ENCODE measurements at regions not wholly inside any gene's neighbourhood (a gene's known extent, or its start where the extent isn't known, plus 50 kb on each side); places are given as distances from the start of the nearest gene placed in this dataset.

DNA sequence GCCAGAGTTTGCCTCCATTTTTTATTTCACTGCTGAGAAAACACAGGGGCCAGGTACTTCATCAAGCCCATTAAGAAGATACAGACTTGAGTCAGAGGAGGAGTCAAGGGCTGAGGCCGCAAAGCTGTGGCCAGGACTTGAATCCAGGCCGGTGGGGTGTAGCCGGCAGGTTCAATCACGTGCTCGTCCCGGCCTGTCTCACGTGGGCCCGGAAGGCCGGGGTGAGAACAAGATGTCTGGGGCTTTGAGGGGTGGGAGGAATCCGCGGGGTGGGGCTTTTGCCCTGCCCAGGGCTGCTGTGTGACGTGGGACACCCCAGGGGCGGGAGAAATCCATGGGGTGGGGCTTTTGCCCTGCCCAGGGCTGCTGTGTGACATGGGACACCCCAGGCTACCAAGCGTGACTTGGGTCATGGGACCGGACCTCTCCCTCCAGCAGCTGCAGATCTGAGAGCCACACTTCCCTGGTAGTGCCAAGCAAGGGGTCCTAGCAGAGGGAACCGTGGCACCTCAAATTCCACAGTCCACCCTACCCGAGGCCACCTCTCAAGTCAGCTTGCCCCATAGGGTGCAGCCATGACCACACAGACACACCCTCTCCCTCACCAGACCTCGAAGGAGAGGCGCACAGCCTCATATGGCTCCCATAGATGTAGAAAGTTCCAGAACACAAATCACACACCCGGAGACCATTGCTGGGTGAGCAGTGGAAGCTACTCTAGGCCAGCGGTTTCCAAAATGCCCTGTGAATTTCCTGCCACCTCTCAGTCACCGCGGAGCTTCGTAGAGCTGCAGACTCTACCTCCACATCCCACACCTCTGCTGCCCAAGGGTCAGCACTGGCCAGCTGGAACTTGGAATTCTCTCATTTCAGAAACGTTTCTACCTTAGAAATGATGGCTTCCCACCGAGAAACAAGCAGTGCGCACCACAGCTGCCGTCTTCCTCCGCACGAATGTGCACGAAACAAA is 156.1 kb downstream of the DLL1 start:
- intact Hi-C loops (cut with DNase I): no loop called here
- no peaks in the 10 kb centered on the region for H3K4me1 ChIP-seq
- no peaks in the 10 kb centered on the region for H3K27me3 ChIP-seq
- H3K9me3 ChIP-seq: no peaks in the 10 kb centered on the region
- no peaks in the 10 kb centered on the region for H3K36me3 ChIP-seq
- H3K9ac ChIP-seq (ENCODE audit: low read depth in 2 of 2, low read length in 2 of 2): no peak overlapping the region
- no peak for DNase-seq
- no peak overlapping the region for H3K27ac ChIP-seq
- no peak for TF ChIP-seq CTCF (IDR thresholded peaks at IDR 0.05)
- H3K4me3 ChIP-seq: no peak overlapping the region

DNA sequence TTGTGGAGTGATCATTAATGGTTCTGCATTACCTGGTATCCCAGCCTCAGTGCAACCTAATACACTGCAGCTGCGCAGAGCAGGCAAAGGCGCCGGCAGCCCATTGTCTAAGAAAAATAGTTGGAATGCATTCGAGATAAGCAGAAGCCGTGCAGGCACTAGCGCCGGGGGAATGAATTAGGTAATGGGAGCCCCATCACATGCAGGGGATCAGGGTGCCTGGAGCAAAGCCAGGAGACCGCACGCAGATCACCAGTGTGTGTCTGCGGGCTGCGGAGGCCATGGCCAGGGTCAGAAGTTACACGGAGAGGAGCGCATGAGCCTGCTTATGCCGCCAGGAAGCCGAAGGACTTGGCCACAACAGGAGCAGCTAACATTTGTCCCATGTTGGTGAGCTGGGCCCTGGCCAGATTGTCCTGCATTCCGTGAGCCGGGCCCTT is 156.8 kb downstream of the DLL1 start:
- H3K27me3 ChIP-seq: no peaks in the 10 kb centered on the region
- intact Hi-C loops (cut with DNase I): no loop called here
- H3K9me3 ChIP-seq: no peaks in the 10 kb centered on the region
- no peak overlapping the region for H3K4me3 ChIP-seq
- DNase-seq: no peak
- no peak overlapping the region for H3K27ac ChIP-seq
- no peak for TF ChIP-seq CTCF (IDR thresholded peaks at IDR 0.05)
- H3K9ac ChIP-seq (ENCODE audit: low read depth in 2 of 2, low read length in 2 of 2): no peak overlapping the region
- no peaks in the 10 kb centered on the region for H3K4me1 ChIP-seq
- H3K36me3 ChIP-seq: no peaks in the 10 kb centered on the region

- TF ChIP-seq CTCF (IDR thresholded peaks at IDR 0.05): no peak
- H3K27me3 ChIP-seq: no peaks in the 10 kb centered on the region
- H3K4me1 ChIP-seq: no peaks in the 10 kb centered on the region
- no peak overlapping the region for H3K27ac ChIP-seq
- H3K4me3 ChIP-seq: no peak overlapping the region
- intact Hi-C loops (cut with DNase I): no loop called here
- no peaks in the 10 kb centered on the region for H3K9me3 ChIP-seq
- no peaks in the 10 kb centered on the region for H3K36me3 ChIP-seq
- DNase-seq: no peak
- no peak overlapping the region for H3K9ac ChIP-seq (ENCODE audit: low read depth in 2 of 2, low read length in 2 of 2)
Observed at GRCh38 chr6:170132561-170132991, 158.3 kb downstream of the DLL1 start.

- Histone ChIP-seq H3K9ac (ENCODE audit: low read depth in 2 of 2, low read length in 2 of 2) (no peak overlapping the region), H3K36me3 (no peaks in the 10 kb centered on the region), H3K4me1 (no peaks in the 10 kb centered on the region), H3K4me3 (no peak overlapping the region), H3K27me3 (no peaks in the 10 kb centered on the region), H3K9me3 (no peaks in the 10 kb centered on the region), H3K27ac (no peak overlapping the region)
- no peak for TF ChIP-seq CTCF (IDR thresholded peaks at IDR 0.05)
- DNase-seq: no peak
- intact Hi-C loops (cut with DNase I): no loop called here
Observed at GRCh38 chr6:170132011-170132521, 158.8 kb downstream of the DLL1 start.

DNA sequence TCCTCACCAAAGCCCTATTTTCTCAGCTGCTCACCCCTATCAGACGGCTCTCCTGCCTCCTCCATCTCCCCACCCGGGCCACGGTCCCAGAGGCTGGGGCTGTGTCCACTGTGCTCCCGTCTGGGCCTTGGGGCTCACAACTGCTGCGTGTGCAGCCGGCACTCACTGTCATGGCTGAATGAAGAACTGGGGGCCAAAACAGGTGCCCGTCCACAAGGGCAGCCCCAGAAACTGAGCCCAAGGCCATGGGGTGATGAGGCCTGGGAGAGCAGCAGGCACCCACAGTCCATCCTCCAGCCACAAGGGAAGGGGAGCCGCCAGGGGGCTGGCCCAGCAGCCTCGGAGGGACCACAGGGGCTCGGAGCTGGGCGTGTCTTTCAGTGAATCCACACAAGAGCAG is 159.5 kb downstream of the DLL1 start:
- no peak overlapping the region for H3K9ac ChIP-seq (ENCODE audit: low read depth in 2 of 2, low read length in 2 of 2)
- intact Hi-C loops (cut with DNase I): no loop called here
- H3K27me3 ChIP-seq: no peaks in the 10 kb centered on the region
- H3K27ac ChIP-seq: no peak overlapping the region
- no peak for TF ChIP-seq CTCF (IDR thresholded peaks at IDR 0.05)
- no peak overlapping the region for H3K4me3 ChIP-seq
- H3K36me3 ChIP-seq: no peaks in the 10 kb centered on the region
- no peaks in the 10 kb centered on the region for H3K4me1 ChIP-seq
- no peak for DNase-seq
- no peaks in the 10 kb centered on the region for H3K9me3 ChIP-seq

All from colonic mucosa (tissue), 4 donors.